ENCODE measurements at regions not wholly inside any gene's neighbourhood (a gene's known extent, or its start where the extent isn't known, plus 50 kb on each side); places are given as distances from the start of the nearest gene placed in this dataset.

DNA sequence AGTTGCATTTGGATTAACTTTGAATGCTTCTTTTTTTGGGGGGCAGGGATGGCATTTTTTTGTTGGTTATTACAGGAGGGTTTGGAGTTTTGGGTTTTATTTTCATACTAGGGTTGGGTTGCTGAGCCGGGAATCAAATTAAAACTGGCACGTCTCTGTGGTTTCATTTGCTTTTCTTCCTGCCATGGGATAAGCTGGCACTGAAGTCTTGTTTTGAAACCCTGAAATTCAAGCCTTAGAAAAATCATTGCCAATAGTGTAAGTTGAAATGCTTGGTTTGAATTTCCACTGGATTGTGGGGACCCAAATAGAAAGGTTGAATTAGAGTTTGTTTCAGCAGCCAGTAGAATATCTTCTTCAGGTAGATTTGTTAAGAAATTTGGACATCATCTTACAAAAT lies 193.1 kb upstream of the DCBLD2 start:
- no peak for DNase-seq

DNA sequence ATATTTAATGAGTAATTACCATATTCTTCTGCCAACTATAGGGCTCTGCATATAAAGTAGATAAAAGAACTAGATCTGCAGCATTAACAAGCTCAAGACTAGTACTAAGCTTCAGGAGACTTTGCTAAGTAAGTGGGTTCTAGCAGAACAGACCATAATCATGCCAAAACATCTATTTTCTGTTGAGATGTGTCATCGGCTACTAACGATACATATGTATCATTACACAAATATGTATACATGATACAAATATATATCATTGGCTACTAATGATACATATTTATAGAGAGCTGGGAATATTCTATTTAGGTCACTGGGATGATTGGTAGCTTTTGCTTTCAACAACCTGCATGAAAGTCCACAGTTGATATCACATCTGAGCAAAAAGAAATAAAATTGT lies 185.8 kb upstream of the DCBLD2 start:
- no peak for DNase-seq

DNA sequence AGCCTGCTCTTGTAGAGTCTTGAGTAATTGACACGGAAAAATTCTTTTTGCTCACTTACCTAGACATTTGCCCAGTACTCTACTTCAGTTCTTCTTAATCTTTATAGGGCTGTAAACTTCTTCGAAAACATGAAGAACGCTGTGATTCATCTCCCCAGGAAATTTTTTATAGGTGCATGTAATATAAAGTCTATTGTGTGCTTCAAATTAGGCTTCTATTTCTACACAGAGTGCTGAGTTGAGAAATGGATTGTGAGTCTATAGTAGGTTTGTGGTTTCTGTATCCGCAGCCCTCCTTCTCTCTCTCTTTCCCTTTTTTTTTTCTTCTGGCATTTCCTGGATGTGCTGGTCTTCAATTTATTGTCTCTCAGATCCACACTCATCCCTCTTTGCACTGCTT lies 183.3 kb upstream of the DCBLD2 start:
- DNase-seq, result no peak

DNA sequence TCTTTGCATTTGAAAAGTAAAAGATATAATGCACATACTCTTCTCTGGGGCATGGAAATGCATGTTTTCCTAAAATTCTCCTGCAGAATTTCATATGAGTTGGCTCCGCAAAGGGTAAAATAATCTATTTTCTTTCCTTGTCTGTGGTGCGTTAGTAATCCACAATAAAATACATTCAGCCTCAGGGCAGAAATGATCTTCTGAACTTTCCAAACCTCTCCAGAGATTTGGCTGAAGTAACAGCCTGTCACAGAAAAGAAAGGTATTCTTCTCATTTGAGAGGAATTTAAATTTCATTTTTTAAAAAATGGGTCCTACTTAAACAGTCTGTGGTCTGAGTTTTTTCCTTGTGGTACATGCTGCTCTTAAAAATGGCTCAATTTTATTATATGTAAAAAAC lies 182.7 kb upstream of the DCBLD2 start:
- DNase-seq, result no peak

DNA sequence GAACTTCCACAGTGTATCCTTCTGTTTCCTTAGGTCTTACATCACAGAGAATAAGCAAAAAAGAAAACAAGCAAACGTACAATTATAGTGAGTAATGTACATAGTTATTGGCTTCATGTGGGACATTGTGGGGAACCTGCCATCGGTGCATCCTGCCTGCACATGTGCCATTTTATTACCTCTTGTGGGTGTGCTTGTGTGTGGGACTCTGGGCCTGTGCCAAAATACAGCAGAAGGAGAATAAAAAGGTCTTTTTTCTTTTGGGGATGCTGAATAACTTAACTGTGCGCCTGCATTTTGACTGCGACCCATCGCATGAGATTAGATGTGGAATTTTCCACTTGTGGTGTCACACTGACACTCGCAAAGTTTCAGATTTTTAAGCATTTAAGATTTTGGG lies 169.6 kb upstream of the DCBLD2 start:
- no peak for DNase-seq

DNA sequence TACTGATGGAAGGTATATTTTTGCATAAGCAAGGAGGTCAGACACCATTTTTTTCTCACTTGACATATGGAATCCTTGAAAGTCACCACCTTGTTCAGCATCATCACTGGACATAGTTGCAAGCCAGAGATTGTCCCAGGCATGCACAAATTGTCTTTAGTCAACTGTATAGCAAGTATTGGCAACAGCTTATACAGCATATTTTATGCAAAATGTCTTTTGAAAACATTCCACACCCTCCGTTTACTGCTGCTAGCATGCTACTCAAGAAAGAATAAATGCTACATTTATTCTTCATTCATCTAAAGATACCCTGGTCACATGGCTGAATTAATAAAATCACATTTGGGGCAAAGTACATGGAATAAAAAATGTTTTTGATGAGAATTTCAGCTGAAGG lies 168.5 kb upstream of the DCBLD2 start:
- DNase-seq, result no peak

DNA sequence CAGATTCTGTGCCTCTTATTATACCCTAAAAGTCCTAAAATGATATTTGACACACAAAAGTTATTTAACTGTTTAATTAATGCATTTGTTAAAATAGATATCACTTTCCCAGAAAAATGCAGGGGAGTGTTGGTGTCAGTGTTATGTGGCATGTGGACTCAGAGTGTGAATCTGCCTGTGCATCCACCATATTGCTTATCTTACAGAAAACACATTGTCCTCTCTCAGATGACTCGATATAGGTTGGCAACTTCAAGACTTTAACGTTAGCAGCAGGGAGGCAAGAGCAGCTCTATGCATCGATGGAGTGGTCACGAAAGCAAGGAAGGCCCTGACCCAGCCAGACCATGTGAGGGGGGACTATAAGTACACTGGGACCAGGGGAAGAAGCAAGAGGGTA lies 165.4 kb upstream of the DCBLD2 start:
- no peak for DNase-seq

DNA sequence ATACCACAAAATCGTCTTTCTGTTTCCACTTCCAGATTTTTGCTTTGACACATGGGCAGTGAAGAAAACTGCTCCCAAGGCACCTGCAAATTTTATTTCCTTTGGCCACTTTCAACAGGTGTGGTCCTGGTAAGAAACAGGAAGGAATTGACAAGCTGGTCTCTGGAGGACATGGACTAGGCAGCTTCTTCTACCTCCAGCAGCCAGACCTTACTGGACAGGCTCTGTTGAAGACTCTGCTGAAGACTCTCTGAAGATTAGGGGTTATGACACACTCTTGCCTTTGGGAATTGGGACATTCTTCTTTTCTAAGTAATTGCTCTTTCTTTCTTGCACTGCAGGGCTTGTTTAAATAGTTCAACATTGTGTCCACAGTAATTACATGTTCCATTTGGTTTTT lies 147.7 kb upstream of the DCBLD2 start:
- no peak for DNase-seq

DNA sequence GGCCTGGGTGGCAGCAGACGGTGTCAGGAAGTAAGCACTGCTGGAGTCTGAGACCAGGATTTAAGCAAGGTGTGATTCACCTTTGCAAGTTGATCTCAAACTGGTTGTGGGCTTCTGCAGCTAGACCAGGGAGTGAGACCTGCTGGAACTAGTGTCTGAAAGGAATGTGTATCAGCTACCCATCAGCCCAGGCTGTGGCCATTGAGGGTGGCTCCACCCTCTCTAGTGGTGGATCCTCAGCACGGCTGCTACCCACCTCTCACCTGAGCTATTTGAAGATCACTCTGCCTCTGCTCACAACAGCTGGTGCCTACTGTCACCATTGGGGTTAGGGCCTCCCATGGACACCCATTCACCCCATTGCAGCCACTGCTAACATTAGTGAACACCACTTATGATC lies 140.3 kb upstream of the DCBLD2 start:
- DNase-seq, result no peak

DNA sequence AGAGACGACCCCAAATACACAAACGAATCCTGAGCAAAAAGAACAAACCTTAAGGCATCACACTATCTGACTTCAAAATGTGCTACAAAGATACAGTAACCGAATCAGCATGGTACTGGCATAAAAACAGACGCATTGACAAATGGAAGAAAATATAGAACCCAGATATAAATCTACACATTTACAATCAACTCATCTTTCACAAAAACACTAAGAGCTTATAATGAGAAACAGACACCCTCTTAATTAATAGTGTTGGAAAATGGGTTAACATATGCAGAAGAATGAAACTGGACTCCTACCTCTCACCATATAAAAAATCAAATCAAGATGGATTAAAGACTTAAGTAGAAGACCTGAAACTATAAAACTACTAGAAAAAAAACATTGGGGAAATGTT lies 130.3 kb upstream of the DCBLD2 start:
- no peak for DNase-seq

DNA sequence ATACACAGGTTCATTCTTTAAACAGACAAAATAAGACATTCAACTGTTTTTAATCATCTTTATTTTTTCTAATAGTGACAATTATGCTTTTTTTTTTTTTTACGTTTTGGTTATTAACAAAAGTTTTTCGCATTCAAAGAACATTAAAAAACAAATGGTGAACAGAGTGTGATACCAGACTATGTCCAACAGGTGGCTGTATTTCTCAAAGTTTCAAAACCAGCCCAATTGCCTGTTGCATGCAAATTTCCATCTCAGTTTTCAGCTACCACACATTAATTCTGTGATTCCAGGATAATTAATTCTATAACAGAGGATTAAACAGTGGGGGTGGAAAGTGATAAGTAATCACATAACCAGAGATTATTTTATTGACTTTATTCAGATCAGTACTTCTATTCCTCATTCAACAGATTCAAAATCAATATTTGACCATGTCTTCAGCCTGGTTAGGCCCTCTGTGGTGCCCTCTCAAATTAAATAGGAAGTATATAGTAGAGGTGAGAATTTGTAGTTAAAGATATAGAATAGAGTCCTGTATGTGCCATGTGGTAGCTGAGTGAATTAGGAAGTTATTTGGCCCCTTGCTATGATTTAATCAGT lies 122.2 kb upstream of the DCBLD2 start:
- DNase-seq, result peak; percentile 4

DNA sequence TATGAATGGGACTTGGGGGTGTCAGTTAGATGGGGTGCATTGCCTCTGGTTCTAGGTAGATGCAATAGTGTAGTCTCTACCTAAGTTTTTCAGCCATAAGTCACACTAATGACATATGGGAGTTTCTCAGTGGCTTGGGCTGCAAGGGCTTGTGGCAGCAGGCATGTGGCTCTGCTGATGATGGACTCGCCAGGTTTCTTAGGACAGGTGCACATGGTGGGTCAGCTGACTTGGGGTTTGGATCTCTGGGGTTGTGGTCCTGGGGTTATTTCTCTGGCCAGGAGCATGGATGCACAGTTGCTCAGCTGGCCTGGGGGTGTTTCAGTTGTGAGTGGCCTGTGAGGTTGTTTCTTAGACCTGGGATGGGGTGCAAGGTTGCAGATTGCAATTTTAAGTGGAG lies 120.0 kb upstream of the DCBLD2 start:
- no peak for DNase-seq

DNA sequence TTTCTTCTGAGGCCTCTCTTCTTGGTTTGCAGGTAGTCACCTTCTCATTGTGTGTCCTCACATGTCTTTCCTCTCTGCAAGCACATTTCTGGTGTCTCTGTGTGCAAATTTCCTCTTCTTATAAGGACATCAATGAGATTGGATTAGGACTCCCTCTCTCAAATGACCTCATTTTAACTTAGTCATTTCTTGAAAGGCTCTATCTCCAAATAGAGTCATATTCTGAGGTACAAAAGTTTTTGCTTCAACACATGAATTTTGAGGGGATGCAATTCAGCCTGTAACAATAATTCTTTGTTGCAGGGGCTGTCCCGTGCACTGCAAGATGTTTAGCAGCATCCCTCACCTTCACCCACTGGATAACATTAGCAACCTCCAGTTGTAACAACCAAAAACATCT lies 115.0 kb upstream of the DCBLD2 start:
- no peak for DNase-seq

DNA sequence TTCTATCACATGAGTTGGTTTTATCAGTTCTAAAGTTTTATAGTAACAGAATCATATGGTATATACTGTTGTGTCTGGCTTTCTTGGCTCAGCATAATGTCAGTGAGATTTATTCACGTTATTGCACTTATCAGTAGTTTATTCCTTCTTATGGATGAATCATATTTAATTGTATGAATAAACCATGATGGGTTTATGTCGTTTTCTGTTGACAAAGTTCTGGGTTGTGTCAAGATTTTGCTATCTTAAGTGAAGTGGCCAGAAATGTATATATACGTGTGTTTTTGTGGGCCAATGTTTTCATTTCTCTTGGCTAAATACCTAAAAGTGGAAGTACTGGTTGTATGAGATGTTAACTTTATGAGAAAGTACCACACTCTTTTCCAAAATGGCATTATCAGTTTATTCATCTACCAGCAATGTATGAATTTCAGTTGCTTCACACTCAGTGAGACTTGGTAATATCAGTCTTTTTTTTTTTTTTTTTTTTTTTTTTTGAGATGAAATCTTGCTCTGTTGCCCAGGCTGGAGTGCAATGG lies 112.4 kb upstream of the DCBLD2 start:
- no peak for DNase-seq

DNA sequence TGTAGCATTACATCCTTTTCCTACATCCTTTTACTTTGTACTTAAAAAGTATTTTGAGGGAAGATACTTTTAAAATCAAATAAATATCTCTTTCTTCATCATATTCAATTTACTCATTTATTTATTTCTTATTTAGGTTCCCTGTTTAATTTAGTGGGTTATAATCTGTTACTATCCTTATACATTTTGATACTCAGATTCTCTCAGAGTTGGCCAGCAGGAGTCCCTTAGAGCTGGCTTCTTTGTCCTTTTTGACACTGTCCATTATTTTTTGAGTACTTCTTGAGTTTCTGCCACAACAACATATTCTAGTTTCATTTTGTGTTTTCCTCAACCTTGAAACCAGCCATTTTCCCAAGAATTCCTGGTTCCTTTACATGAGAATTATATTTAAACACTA lies 111.6 kb upstream of the DCBLD2 start:
- DNase-seq, result no peak

DNA sequence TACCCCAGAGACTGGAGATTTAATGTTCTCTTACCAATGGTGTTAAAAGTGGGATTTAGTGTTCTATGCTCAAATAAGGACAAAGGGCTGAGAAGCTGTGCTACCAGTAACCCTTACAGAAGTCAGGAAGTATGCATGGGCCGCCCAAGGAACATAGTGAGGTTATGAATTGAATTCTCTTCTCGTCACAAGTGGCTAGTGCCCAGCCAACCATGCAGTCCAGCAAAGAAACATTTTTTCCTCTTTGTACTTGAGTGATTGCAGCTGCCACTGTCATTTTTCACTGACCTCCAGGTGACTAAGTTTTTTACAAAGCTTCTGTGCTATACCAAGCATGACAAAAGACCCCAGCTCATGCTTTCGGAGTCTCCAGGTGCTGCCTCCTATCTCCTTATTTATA lies 110.6 kb upstream of the DCBLD2 start:
- no peak for DNase-seq

DNA sequence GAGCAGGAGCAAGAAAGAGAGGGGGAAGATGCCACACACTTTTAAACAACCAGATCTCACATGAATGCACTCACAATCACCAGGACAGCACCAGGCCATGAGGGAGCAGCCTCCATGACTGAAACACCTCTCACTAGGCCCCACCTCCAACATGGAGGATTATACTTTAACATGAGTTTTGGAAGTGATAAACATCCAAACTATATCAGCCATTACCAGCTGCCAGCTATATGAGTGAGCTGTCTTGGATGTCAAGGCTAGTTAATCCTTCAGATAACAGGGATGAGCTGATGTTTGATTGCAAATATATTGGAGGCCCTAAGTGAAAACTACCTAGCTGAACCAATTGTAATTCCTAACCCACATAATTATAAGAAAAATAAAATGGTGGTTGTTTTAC lies 108.4 kb upstream of the DCBLD2 start:
- DNase-seq, result no peak

DNA sequence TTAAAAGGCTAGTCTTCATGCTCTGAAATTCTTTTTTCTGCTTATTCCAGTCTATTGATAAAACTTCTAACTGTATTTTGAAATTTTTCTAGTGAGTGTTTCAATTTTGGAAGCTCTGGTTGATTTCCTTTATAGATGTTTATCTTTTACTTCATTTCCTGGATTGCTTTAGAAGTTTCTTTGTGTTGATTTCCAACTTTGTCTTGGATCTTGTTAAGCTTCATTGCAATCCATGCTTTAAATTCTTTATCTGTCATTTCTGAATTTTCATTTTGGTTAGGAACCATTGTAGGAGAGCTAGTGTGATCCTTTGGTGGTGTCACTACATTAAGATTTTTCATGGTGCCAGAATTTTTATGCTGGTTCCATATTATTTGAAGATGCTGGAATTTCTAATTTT lies 105.2 kb upstream of the DCBLD2 start:
- DNase-seq, result no peak

DNA sequence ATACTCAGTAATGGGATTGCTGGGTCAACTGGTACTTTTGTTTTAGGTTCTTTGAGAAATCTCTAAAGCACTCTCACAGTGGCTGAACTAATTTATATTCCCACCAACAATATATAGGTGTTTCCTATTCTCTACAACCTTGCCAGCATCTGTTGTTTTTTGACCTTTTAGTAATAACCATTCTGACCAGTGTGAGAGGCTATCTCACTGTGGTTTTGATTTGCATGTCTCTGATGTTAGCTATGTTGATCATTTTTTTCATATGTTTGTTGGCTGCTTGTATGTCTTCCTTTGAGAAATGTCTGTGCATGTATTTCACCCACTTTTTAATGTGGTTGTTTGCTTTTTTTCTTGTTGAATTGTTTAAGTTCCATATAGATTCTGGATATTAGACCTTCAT lies 98.2 kb upstream of the DCBLD2 start:
- DNase-seq, result no peak

DNA sequence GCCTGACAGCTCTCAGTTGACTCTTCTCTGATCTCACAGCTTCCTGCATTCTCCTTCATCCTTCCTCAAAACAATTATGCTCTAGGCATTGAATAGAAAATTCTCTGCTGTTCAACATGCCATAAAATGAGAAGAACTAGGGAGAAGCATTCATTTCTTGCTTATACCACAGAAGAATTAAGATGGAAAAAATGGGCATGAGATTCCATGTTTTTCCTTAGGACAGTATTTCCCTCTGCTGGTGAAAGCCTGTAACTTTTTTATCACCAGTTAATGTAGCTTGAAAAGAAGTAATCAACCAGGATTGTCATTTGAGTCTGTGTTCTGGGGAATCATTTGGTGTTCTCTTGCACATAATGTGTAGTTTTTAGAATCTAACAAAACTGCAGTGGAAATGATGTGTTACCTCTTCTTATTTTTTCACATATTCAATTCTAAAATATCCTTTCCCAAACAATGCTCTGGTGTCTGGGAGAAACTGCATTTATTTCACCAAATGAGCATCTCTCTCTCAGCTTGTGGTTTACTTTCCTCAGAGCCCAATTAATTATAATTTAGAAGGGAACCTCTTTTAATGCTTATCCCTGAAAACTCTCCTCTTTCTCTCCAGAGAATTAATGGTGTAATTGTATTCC lies 92.8 kb upstream of the DCBLD2 start:
- peak; percentile 7 for DNase-seq

DNA sequence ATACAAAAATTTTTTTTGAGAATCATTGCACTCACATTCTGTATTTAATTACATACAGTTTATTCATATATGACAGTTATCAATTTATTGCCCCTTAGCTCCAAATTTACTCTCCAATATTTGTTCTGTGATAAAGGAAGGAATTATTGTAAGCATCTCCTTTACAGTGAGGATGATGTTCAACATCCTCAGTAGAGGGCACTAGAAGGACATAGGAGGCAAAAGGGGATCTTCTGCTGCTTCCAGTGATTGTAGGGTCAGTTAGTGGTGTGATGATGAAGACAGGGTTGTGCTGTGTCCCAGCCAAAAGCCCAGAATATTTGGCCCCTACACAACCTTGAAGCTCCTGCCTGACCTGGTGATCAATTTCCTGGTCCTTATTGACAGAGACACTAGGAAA lies 89.9 kb upstream of the DCBLD2 start:
- no peak for DNase-seq

DNA sequence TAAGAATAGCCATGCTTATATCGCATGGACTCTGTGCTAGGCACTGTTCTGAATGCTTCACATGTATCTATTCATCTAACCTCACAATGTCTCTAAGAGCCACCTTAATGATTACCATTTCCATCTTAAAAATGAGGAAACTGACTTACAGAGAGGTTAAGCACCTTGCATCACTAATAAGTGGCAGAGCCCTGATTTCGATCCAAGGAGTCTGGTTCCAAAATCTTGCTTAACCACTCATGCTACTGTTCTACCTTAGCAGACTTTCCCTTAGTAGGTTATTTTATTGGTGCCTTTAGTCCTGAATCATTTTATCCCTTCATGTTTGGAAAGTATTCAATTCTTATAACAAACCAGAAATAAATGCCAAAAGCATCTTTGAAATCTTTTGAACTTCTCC lies 89.2 kb upstream of the DCBLD2 start:
- DNase-seq, result no peak

DNA sequence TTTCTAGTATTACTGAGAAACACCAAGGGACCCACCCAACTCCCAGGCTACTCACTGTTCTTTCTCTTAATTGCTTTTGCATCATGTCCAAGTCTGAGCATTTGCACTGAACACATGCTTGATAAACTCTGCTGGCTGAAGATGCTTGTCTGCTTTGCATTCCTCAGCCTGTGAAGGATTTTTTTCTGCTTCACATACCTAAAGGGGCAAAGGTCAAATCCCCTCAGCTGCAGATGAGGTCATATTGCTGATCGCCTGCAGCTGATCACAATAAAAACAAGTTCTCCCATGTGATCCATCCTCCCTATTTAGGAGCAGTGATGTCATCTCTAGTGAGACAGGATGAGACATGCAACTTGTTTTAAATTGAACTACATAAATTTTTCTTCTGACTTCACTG lies 84.6 kb upstream of the DCBLD2 start:
- no peak for DNase-seq

DNA sequence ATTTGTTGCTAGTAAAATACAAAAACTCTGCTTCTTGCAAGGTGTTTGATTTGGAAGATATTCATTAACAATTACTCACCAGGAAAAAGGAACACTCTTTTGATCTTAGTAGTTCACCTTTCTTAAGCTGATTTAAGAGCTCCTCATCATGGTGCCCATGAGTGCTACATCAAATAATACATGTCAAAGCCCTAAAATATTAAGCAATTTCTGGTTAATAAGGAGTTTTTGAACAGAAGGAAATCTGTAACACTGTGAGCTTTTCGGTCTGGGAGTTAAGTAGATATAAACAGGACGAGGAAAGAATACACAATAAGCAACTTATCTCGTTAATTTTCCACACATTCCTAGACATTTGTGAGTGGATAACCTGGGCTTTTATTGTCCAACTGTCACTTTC lies 83.9 kb upstream of the DCBLD2 start:
- no peak for DNase-seq

DNA sequence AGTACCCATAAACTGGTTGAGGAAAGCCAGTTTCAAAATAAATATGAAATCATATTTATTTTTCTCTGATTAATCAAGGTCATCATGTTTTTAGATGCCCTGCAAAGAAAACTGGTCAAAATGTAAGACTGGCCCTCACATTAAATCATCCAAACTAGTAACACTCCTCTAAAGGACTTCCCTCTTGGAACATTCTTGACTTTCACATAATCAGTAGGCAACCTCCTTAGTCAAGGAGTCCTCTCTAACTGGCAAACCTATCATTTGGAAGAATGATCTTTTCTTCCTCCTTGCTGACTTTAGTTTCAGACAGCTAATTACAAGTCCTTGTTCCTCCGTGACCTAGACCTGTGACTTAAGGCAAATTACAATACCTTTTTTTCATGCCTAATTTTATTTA lies 82.5 kb upstream of the DCBLD2 start:
- no peak for DNase-seq

Measured in NCI-H1092 (cell line).